ENCODE measurements at regions not wholly inside any gene's neighbourhood (a gene's known extent, or its start where the extent isn't known, plus 50 kb on each side); places are given as distances from the start of the nearest gene placed in this dataset.
"Not testable (repeated sequence)": the region's sequence is repeated elsewhere in the genome, so short reads cannot be mapped to it uniquely, and the experiment has no call there.

DNA sequence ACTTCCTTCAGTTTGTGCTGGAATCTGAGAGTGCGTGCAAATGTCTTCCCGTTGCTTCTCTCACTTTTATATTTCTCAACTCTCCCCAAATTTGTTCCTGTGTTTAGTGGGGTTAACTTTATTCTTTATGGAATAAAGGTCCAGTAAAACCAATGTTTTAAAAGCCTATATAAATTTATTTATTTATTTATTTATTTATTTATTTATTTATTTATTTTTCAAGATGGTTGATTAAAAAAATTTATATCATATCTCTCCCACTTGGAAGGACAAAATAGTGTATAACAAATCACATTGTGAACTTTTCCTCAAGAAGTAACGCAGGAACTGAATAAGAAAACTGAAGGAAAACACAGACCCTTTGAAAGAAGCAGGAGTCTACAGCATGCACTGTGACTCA is 95.3 kb upstream of the ITM2A start:
- DNase-seq (ENCODE audit: extremely low spot score, unreplicated experiment): no peak
- TF ChIP-seq, protein P1, sequence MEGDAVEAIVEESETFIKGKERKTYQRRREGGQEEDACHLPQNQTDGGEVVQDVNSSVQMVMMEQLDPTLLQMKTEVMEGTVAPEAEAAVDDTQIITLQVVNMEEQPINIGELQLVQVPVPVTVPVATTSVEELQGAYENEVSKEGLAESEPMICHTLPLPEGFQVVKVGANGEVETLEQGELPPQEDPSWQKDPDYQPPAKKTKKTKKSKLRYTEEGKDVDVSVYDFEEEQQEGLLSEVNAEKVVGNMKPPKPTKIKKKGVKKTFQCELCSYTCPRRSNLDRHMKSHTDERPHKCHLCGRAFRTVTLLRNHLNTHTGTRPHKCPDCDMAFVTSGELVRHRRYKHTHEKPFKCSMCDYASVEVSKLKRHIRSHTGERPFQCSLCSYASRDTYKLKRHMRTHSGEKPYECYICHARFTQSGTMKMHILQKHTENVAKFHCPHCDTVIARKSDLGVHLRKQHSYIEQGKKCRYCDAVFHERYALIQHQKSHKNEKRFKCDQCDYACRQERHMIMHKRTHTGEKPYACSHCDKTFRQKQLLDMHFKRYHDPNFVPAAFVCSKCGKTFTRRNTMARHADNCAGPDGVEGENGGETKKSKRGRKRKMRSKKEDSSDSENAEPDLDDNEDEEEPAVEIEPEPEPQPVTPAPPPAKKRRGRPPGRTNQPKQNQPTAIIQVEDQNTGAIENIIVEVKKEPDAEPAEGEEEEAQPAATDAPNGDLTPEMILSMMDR (IDR thresholded peaks at IDR 0.05): no peak
- Mint-ChIP-seq H3K27ac (ENCODE audit: unreplicated experiment) (no peak overlapping the region), H3K9me3 (ENCODE audit: unreplicated experiment) (peaks cover 31% of the 10 kb centered on the region), H3K27me3 (ENCODE audit: unreplicated experiment) (no peaks in the 10 kb centered on the region), H3K4me3 (ENCODE audit: unreplicated experiment) (no peak overlapping the region), H3K4me1 (ENCODE audit: unreplicated experiment) (no peaks in the 10 kb centered on the region), H3K36me3 (ENCODE audit: unreplicated experiment) (no peaks in the 10 kb centered on the region)

DNA sequence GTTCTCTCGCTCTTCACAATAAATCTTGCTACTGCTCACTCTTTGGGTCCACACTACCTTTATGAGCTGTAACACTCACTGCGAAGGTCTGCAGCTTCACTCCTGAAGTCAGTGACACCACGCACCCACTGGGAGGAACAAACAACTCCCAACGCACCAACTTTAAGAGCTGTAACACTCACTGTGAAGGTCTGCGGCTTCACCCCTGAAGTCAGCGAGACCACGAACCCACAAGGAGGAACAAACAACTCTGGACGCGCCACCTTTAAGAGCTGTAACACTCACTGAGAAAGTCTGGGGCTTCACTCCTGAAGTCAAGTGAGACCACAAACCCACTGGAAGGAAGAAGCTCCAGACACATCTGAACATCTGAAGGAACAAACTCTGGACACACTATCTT is 89.5 kb upstream of the ITM2A start:
- H3K36me3 Mint-ChIP-seq (ENCODE audit: unreplicated experiment); H3K4me3 Mint-ChIP-seq (ENCODE audit: unreplicated experiment); DNase-seq (ENCODE audit: extremely low spot score, unreplicated experiment); H3K27ac Mint-ChIP-seq (ENCODE audit: unreplicated experiment); H3K4me1 Mint-ChIP-seq (ENCODE audit: unreplicated experiment); H3K27me3 Mint-ChIP-seq (ENCODE audit: unreplicated experiment); H3K9me3 Mint-ChIP-seq (ENCODE audit: unreplicated experiment): not testable (repeated sequence)

DNA sequence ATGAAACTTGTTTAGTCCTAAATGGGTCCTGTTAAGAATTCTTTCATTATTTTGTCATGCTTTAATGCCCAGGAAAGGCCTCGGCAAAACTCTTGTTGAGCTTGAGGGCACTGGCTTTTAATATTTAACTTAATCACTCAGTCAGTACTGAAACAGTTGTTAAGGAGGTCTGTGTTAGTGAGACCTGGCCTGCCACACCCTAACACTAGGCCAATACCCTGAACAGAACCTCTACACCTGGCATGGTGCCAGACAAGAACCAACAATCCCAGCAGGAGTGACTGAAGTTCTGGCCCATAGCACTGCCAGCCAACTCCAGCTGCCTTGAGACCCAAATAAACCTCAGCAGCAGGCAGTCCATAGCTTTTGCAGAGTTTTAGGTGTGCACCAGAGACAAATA is 85.7 kb upstream of the ITM2A start:
- TF ChIP-seq, protein P1 (IDR thresholded peaks at IDR 0.05): no peak
- no peaks in the 10 kb centered on the region for H3K36me3 Mint-ChIP-seq (ENCODE audit: unreplicated experiment)
- no peak overlapping the region for H3K27ac Mint-ChIP-seq (ENCODE audit: unreplicated experiment)
- DNase-seq (ENCODE audit: extremely low spot score, unreplicated experiment): no peak
- no peaks in the 10 kb centered on the region for H3K27me3 Mint-ChIP-seq (ENCODE audit: unreplicated experiment)
- no peaks in the 10 kb centered on the region for H3K9me3 Mint-ChIP-seq (ENCODE audit: unreplicated experiment)
- no peak overlapping the region for H3K4me3 Mint-ChIP-seq (ENCODE audit: unreplicated experiment)
- no peaks in the 10 kb centered on the region for H3K4me1 Mint-ChIP-seq (ENCODE audit: unreplicated experiment)

DNA sequence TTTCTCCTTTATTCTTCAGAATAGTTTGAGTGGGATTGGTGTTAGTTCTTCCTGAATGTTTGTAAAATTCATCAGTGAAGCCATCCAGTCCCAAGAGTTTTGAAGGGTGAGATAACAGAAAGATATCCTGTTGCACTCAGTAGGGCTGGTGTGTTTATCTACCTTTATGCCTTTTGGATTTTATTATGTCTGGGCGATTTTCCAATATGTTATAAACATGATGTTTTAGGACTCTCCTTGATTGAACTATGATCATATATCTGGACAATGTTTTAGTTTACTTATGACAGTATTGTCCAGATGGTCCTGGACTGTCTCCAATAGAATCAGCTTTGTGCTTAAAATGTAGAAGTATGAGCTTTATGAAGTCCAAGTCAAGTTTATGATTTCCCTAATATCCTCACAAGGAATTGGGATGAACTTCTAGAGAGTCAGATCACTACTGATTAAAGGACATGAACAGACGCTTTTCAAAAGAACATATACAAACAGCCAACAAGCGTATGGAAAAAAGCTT is 77.6 kb upstream of the ITM2A start:
- Mint-ChIP-seq H3K4me1 (ENCODE audit: unreplicated experiment) (no peaks in the 10 kb centered on the region), H3K27ac (ENCODE audit: unreplicated experiment) (no peak overlapping the region), H3K27me3 (ENCODE audit: unreplicated experiment) (no peaks in the 10 kb centered on the region), H3K9me3 (ENCODE audit: unreplicated experiment) (peaks cover 3% of the 10 kb centered on the region), H3K4me3 (ENCODE audit: unreplicated experiment) (no peak overlapping the region), H3K36me3 (ENCODE audit: unreplicated experiment) (no peaks in the 10 kb centered on the region)
- no peak for DNase-seq (ENCODE audit: extremely low spot score, unreplicated experiment)
- TF ChIP-seq, protein P1 (IDR thresholded peaks at IDR 0.05): no peak

DNA sequence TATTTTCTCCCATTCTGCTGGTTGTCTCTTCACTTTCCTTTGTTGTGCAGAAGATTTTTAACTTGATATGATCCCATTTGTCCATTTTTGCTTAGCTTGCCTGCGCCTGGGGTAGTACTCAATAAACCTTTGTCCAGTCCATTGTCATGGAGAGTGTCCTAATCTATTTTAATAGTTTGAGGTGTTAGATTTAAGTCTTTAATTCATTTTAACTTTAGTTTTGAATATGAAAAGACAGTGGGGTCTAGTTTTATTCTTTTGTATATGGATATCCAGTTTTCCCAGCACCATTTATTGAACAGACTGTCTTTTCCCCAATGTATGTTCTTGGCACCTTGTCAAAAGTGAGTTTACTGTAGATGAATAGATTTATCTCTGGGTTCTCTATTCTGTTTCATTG is 76.0 kb upstream of the ITM2A start:
- Mint-ChIP-seq H3K36me3 (ENCODE audit: unreplicated experiment) (no peaks in the 10 kb centered on the region), H3K27me3 (ENCODE audit: unreplicated experiment) (no peaks in the 10 kb centered on the region), H3K4me1 (ENCODE audit: unreplicated experiment) (no peaks in the 10 kb centered on the region), H3K27ac (ENCODE audit: unreplicated experiment) (no peak overlapping the region), H3K9me3 (ENCODE audit: unreplicated experiment) (peaks cover 6% of the 10 kb centered on the region), H3K4me3 (ENCODE audit: unreplicated experiment) (no peak overlapping the region)
- no peak for DNase-seq (ENCODE audit: extremely low spot score, unreplicated experiment)
- TF ChIP-seq, protein P1 (IDR thresholded peaks at IDR 0.05): no peak

DNA sequence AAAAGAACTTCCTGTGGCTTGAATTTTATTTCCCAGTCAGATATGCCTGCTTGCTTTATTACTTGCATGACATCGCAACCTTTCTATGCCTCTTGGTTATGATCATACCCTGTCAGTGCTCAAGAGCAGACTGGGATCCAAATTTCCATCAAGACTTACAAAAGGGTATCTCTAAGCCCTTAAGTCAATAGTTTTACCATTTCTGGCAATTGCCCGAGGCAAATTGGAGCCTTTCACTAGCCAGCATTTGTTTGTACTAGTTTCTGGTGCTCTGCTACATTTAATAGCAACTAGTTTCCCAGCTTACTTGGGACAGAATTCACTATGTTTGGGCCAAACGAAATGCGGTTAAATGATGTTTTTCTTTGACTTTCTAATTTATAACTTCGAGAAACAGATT is 73.2 kb upstream of the ITM2A start:
- Mint-ChIP-seq H3K9me3 (ENCODE audit: unreplicated experiment) (peaks cover 15% of the 10 kb centered on the region), H3K36me3 (ENCODE audit: unreplicated experiment) (no peaks in the 10 kb centered on the region)

More for the DNA sequence above, 73.2 kb upstream of the ITM2A start:
- H3K27ac Mint-ChIP-seq (ENCODE audit: unreplicated experiment): no peak overlapping the region
- no peak for DNase-seq (ENCODE audit: extremely low spot score, unreplicated experiment)
- H3K27me3 Mint-ChIP-seq (ENCODE audit: unreplicated experiment): no peaks in the 10 kb centered on the region
- H3K4me3 Mint-ChIP-seq (ENCODE audit: unreplicated experiment): no peak overlapping the region
- TF ChIP-seq, protein P1 (IDR thresholded peaks at IDR 0.05): no peak
- H3K4me1 Mint-ChIP-seq (ENCODE audit: unreplicated experiment): no peaks in the 10 kb centered on the region

All from osteocyte (in vitro differentiated cells).